ENCODE measurements at regions not wholly inside any gene's neighbourhood (a gene's known extent, or its start where the extent isn't known, plus 50 kb on each side); places are given as distances from the start of the nearest gene placed in this dataset.

- DNase-seq: no peak
Measured at GRCh38 chr11:8340296-8340695, 76.6 kb upstream of the LMO1 start.

- no peak for DNase-seq
Measured at GRCh38 chr11:8339592-8340022, 75.9 kb upstream of the LMO1 start.

GRCh38 chr11:8338138-8338537 lies 74.5 kb upstream of the LMO1 start:
- DNase-seq: peak; percentile 24

- DNase-seq: no peak
Measured at GRCh38 chr11:8337130-8337795, 73.6 kb upstream of the LMO1 start.

- DNase-seq: no peak
Measured at GRCh38 chr11:8336356-8337129, 72.9 kb upstream of the LMO1 start.

GRCh38 chr11:8335683-8336082 lies 72.0 kb upstream of the LMO1 start:
- DNase-seq: peak; percentile 27

GRCh38 chr11:8335186-8335585 lies 71.5 kb upstream of the LMO1 start:
- no peak for DNase-seq

GRCh38 chr11:8333811-8334401 lies 70.2 kb upstream of the LMO1 start:
- peak; percentile 44 for DNase-seq

- DNase-seq: no peak
Measured at GRCh38 chr11:8333376-8333775, 69.7 kb upstream of the LMO1 start.

- no peak for DNase-seq
Measured at GRCh38 chr11:8332891-8333290, 69.2 kb upstream of the LMO1 start.

- DNase-seq: no peak
Measured at GRCh38 chr11:8332196-8332595, 68.5 kb upstream of the LMO1 start.

- DNase-seq: peak; percentile 50
Measured at GRCh38 chr11:8331767-8332166, 68.1 kb upstream of the LMO1 start.

GRCh38 chr11:8330896-8331295 lies 67.2 kb upstream of the LMO1 start:
- no peak for DNase-seq

GRCh38 chr11:8330404-8330803 lies 66.7 kb upstream of the LMO1 start:
- DNase-seq: no peak

GRCh38 chr11:8329847-8330361 lies 66.2 kb upstream of the LMO1 start:
- no peak for DNase-seq

- DNase-seq: no peak
Measured at GRCh38 chr11:8329336-8329735, 65.7 kb upstream of the LMO1 start.

GRCh38 chr11:8328848-8329330 lies 65.2 kb upstream of the LMO1 start:
- DNase-seq: peak; percentile 95

GRCh38 chr11:8328231-8328794 lies 64.6 kb upstream of the LMO1 start:
- DNase-seq: no peak

- no peak for DNase-seq
Measured at GRCh38 chr11:8327761-8328192, 64.1 kb upstream of the LMO1 start.

GRCh38 chr11:8326337-8326736 lies 62.7 kb upstream of the LMO1 start:
- DNase-seq: no peak

- DNase-seq: no peak
Measured at GRCh38 chr11:8325591-8326304, 62.1 kb upstream of the LMO1 start.

Data from fibroblast of skin of back (primary cell).